Pancreas (tissue), 10 donors: ENCODE measurements at regions not wholly inside any gene's neighbourhood (a gene's known extent, or its start where the extent isn't known, plus 50 kb on each side); places are given as distances from the start of the nearest gene placed in this dataset.
"Not testable (repeated sequence)": the region's sequence is repeated elsewhere in the genome, so short reads cannot be mapped to it uniquely, and the experiment has no call there.

Source experiments
- ATAC-seq, 4 donors: fragments of 200-7000 bp; cut with Tn5 transposase; one replicate each; pipeline versions ENCODE4 v1.8.0 to v1.9.1; 2020; ENCODE audit warnings: mild to moderate bottlenecking in 4 of 4, moderate library complexity in 4 of 4
- DNase-seq, 6 donors: peaks; one replicate each; pipeline ENCODE4 v3.0.0-alpha.2; 2020
- FAIRE-seq: peaks from 2 replicates; lab custom pipeline; 2012; peaks lifted over from hg19 to GRCh38; lab: Jason Lieb, UNC
- H3K27ac ChIP-seq, 4 donors: fragments of 200-600 bp; sonication (generic); 1 replicate in 3 of 4; 2 replicates in 1 of 4; pipeline versions ENCODE4 v1.5.0 to v1.8.0; 2020
- H3K27me3 ChIP-seq, 4 donors: fragments of 200-600 bp; one replicate each; pipeline ENCODE4 v1.8.0; 2021
- H3K36me3 ChIP-seq, 3 donors: fragments of 200-600 bp; sonication (generic) in 1 of 3; one replicate each; pipeline versions ENCODE4 v1.5.0 to v1.8.0; 2020 to 2021
- H3K4me1 ChIP-seq, 3 donors: fragments of 200-600 bp; one replicate each; pipeline ENCODE4 v1.8.0; 2021
- H3K4me3 ChIP-seq, 4 donors: fragments of 200-600 bp; sonication (generic) in 2 of 4; one replicate each; pipeline versions ENCODE4 v1.5.0 to v1.8.0; 2020 to 2021
- H3K9me3 ChIP-seq, 4 donors: fragments of 200-600 bp; one replicate each; pipeline ENCODE4 v1.8.0; 2021
- WGBS, 2 donors: extraction: QIAGEN DNeasy Blood & Tissue Kit; methylation state at CpG; one replicate each; pipeline ENCODE4 v1.1.7; 2013; 5-methylcytosine and 5-hydroxymethylcytosine counted together
- intact Hi-C, 3 donors: fragments of 100-400 bp; cut with DNase I; formaldehyde crosslinking; loops; one replicate each; pipeline versions ENCODE4 v1.11.1 to v1.14.2; 2022
- TF ChIP-seq, protein P1 (sequence below), 4 donors: fragments of 200-600 bp; sonication (generic) in 3 of 4; IDR thresholded peaks; one replicate each; pipeline versions ENCODE4 v1.5.0 to v1.8.0; 2021; ENCODE audit warnings: antibody characterized with exemption in 4 of 4
- donor health status: healthy with polysubstance abuse.
- donor health status: DM: no; HTN: no; CAD: no; lungs with moderate emphysema.
- donor health status: DM: no; HTN: no; CAD: no.
- donor health status: control.
- donor health status: control.
- donor health status: Bipolar disorder and iron deficiency.
- donor health status: DM: yes; HTN: yes; CAD: no.
- donor health status: DM: no; HTN: no; CAD: no.
- donor health status: DM: no; HTN: no; CAD: no.
- donor health status: DM: yes; HTN: yes; CAD: no.

DNA sequence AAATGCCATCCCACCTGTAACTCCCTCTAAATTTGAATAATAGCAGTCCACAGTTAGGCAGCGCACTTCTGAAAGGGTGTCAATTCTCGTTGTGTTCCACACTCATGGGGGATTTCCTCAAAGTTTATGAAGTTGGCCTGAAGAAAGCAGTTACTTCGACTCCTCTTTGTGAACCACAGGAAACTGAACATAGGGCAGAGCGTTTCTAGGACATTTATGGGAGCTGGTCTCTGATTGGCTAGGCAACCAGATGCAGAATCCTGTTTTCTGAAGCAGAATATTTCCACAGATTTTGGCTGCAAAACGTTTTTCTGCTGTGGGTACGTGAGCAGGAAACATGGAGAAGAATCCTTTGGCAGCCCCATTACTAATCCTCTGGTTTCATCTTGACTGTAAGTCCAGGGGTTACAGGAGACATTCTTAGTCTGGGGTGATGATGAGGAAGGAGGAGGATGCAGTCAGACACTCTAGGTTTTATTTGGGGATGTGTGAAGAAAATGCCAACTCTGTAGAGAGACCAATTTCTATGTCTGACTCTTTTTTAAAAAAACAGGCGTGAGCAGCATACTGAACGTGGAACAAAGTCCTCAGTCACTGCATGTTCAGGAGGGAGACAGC, 431.5 kb upstream of the OR4E1 start:
- no peak for FAIRE-seq
- intact Hi-C loops: no loop called here
- 36 to 40% methylated on average over 8 of the region's 8 CpGs for WGBS, 2 donors

DNA sequence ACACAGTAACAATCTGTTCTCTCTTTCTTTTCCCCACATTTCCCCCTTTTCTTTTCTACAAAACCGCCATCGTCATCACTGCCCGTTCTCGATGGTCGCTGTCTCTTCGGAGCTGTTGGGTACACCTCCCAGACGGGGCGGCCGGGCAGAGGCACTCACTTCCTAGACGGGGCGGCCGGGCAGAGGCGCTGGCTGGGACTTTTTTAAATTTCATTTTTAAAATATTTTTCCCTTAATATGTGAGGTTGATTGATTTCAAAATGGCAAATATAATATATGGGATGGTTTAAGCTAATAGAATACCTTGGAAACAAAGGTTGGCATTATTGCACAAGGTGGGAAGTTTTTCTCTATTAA, 427.1 kb upstream of the OR4E1 start:
- intact Hi-C loops, H3K27me3 ChIP-seq, H3K4me1 ChIP-seq, ATAC-seq, FAIRE-seq, H3K27ac ChIP-seq, H3K4me3 ChIP-seq, H3K9me3 ChIP-seq, DNase-seq, H3K36me3 ChIP-seq: not testable (repeated sequence)
- 80 to 91% methylated on average over 13 of the region's 13 CpGs for WGBS, 2 donors

More for the DNA sequence above, 431.5 kb upstream of the OR4E1 start:
- Histone ChIP-seq H3K27ac (no peak overlapping the region), H3K27me3 (no peaks in the 10 kb centered on the region), H3K9me3 (no peaks in the 10 kb centered on the region), H3K4me3 (no peak overlapping the region), H3K4me1 (no peaks in the 10 kb centered on the region), H3K36me3 (no peaks in the 10 kb centered on the region)
- ATAC-seq: no peak
- no peak for DNase-seq
- TF ChIP-seq, protein P1, sequence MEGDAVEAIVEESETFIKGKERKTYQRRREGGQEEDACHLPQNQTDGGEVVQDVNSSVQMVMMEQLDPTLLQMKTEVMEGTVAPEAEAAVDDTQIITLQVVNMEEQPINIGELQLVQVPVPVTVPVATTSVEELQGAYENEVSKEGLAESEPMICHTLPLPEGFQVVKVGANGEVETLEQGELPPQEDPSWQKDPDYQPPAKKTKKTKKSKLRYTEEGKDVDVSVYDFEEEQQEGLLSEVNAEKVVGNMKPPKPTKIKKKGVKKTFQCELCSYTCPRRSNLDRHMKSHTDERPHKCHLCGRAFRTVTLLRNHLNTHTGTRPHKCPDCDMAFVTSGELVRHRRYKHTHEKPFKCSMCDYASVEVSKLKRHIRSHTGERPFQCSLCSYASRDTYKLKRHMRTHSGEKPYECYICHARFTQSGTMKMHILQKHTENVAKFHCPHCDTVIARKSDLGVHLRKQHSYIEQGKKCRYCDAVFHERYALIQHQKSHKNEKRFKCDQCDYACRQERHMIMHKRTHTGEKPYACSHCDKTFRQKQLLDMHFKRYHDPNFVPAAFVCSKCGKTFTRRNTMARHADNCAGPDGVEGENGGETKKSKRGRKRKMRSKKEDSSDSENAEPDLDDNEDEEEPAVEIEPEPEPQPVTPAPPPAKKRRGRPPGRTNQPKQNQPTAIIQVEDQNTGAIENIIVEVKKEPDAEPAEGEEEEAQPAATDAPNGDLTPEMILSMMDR (IDR thresholded peaks at IDR 0.05): no peak

DNA sequence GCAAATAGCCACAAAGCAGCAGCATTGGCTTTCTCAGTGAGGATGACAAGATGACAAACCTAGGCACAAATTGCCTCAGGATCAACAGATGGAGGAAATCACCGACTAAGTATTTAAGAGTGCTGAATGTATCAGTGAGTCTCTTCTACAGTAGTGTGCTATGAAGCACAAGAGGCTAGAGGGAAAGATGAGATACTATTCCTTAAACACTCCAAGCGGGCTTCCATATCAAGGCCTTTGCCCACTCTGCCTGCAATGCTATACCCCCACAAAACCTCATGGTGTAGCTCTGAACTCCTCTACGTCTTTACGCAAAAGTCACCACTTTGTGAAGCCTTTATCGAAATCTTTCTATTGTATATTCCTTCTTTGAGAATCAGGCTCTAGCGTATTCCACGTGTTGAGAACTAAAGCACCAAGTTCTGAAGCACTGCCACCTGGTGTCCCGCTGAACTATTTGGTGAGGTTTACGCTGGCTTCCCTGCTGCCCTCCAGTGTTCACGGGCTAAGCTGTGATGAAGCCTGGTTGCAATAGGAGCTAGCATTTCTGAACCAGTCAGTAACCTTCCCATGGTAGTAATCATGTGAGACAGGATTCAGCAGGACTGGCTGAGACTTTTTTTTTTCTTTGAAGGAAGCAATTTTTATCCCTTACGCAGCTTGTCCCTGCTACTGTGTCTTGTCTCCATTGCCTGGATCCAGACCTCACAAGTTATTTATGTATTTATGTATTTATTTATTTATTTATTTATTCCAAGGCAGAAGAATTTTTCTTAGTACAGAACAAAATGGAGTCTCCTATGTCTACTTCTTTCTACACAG, 426.5 kb upstream of the OR4E1 start:
- H3K27ac ChIP-seq: no peak overlapping the region
- FAIRE-seq (no peak), ATAC-seq (peak; percentile 63 to 96 (median 80)), DNase-seq (peak in 4 of 6 donors; percentile 3 to 47 (median 26))
- H3K4me3 ChIP-seq: no peak overlapping the region
- 25 to 31% methylated on average over 11 of the region's 11 CpGs for WGBS, 2 donors
- TF ChIP-seq, protein P1 (IDR thresholded peaks at IDR 0.05): no peak
- H3K9me3 ChIP-seq: no peaks in the 10 kb centered on the region
- no peaks in the 10 kb centered on the region for H3K27me3 ChIP-seq
- no peaks in the 10 kb centered on the region for H3K36me3 ChIP-seq
- intact Hi-C loops: no loop called here
- H3K4me1 ChIP-seq: no peaks in the 10 kb centered on the region

DNA sequence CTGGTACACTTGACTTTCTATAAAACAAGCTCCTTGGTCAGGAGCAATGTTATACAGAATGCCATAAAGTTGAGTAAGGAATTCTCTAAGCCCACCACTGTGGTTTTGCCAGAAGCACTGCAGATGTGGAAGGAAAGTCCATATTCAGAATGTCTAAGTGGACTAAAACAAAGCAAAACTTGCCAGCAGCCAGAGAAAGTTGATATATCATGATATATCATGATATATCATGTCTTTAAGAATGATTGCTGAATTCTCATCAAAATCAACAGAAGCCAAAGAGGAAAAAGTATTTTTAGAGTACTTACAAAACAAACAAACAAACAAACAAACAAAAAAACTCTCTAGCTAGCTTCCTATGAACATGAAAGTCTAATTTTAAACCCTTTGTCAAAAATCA, 424.8 kb upstream of the OR4E1 start:
- no peaks in the 10 kb centered on the region for H3K4me1 ChIP-seq
- no peaks in the 10 kb centered on the region for H3K36me3 ChIP-seq
- TF ChIP-seq, protein P1 (IDR thresholded peaks at IDR 0.05): no peak
- H3K27me3 ChIP-seq: no peaks in the 10 kb centered on the region
- H3K4me3 ChIP-seq: no peak overlapping the region
- H3K9me3 ChIP-seq: no peaks in the 10 kb centered on the region
- FAIRE-seq (no peak), DNase-seq (no peak), ATAC-seq (no peak)
- intact Hi-C loops: no loop called here
- no peak overlapping the region for H3K27ac ChIP-seq

DNA sequence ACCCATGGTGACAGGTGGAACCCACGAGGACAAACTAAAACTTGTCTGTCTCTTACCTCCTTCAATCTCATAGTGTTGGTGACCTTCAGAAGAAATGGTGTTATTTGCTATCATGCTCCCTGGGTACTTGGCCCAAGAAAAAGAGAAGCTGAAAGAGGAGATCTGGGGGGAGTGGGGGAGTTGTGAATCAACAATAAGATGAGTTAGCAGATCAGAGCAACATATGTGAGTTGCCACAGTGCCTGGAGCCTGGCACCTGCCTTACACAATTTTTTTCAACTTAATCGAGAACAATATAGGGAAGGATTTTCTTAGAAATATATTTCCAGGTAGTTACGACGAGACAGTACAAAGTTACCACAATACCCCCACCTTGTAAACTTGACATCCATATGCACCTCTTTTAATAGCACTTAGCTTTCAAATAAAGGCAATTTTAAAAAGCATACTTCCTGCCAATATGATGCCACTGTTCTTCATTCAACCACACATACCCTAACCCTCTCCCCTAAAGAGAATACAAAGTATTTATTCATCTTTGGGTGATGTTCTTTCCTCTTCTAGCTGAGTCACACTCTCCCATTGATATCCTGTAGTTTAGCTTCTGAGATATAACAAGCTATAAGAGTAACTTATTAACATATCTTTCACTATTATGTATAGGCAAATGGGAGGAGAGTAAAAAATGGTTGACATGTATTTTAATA, 424.1 kb upstream of the OR4E1 start:
- ATAC-seq (no peak), DNase-seq (no peak), FAIRE-seq (no peak)
- intact Hi-C loops: no loop called here
- no peaks in the 10 kb centered on the region for H3K27me3 ChIP-seq
- TF ChIP-seq, protein P1 (IDR thresholded peaks at IDR 0.05): no peak
- no peaks in the 10 kb centered on the region for H3K9me3 ChIP-seq
- 61 to 70% methylated on average over 4 of the region's 4 CpGs for WGBS, 2 donors
- H3K27ac ChIP-seq: no peak overlapping the region
- H3K4me3 ChIP-seq: no peak overlapping the region
- no peaks in the 10 kb centered on the region for H3K36me3 ChIP-seq
- H3K4me1 ChIP-seq: no peaks in the 10 kb centered on the region
